ENCODE measurements at regions not wholly inside any gene's neighbourhood (a gene's known extent, or its start where the extent isn't known, plus 50 kb on each side); places are given as distances from the start of the nearest gene placed in this dataset.

DNA sequence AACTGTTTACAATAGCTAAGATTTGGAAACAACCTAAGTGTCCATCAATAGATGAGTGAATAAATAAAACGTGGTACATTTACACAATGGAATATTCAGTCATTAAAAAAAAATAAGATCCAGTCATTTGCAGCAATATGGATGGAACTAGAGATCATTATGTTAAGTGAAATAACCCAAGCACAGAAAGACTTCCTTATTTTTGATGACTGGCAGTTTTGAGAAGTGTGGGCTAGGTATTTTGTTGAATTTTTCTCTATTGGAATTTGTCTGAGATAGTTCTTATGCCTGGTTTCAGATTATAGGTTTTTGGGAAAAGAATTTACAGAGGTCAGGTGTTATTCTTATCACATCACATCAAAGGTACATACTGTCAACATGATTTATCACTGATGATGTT lies 293.8 kb upstream of the ARSJ start:
- TF ChIP-seq, protein P1, sequence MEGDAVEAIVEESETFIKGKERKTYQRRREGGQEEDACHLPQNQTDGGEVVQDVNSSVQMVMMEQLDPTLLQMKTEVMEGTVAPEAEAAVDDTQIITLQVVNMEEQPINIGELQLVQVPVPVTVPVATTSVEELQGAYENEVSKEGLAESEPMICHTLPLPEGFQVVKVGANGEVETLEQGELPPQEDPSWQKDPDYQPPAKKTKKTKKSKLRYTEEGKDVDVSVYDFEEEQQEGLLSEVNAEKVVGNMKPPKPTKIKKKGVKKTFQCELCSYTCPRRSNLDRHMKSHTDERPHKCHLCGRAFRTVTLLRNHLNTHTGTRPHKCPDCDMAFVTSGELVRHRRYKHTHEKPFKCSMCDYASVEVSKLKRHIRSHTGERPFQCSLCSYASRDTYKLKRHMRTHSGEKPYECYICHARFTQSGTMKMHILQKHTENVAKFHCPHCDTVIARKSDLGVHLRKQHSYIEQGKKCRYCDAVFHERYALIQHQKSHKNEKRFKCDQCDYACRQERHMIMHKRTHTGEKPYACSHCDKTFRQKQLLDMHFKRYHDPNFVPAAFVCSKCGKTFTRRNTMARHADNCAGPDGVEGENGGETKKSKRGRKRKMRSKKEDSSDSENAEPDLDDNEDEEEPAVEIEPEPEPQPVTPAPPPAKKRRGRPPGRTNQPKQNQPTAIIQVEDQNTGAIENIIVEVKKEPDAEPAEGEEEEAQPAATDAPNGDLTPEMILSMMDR (conservative IDR thresholded peaks at IDR 0.05; ENCODE audit: low read length), result no peak
- no peak for TF ChIP-seq EZH2phosphoT487 (IDR thresholded peaks at IDR 0.05; ENCODE audit: borderline replicate concordance, low read depth, low read length)

Measured in OCI-LY7 (cell line).